ENCODE measurements at regions not wholly inside any gene's neighbourhood (a gene's known extent, or its start where the extent isn't known, plus 50 kb on each side); places are given as distances from the start of the nearest gene placed in this dataset.

DNA sequence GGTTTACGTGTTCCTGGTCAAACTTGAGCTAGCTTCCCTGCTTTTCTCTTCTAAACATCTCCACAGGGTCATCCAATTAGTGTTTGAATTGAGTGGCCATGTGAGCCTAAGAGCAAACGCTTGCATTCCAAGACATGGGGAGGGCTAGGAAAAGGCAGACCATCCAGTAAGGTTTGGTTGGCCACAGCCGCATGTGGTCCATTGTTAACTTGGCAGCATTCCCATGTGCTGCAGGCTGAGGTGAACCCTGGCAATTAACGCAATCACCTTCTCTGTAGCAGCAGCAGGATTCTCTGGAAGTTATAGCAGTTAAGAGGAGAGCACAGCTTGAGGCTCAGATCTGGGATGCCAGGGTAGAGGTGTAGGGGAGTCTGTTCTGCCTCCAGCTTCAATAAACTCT lies 502.2 kb upstream of the LMCD1 start:
- TF ChIP-seq, protein P1, sequence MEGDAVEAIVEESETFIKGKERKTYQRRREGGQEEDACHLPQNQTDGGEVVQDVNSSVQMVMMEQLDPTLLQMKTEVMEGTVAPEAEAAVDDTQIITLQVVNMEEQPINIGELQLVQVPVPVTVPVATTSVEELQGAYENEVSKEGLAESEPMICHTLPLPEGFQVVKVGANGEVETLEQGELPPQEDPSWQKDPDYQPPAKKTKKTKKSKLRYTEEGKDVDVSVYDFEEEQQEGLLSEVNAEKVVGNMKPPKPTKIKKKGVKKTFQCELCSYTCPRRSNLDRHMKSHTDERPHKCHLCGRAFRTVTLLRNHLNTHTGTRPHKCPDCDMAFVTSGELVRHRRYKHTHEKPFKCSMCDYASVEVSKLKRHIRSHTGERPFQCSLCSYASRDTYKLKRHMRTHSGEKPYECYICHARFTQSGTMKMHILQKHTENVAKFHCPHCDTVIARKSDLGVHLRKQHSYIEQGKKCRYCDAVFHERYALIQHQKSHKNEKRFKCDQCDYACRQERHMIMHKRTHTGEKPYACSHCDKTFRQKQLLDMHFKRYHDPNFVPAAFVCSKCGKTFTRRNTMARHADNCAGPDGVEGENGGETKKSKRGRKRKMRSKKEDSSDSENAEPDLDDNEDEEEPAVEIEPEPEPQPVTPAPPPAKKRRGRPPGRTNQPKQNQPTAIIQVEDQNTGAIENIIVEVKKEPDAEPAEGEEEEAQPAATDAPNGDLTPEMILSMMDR (conservative IDR thresholded peaks at IDR 0.05; ENCODE audit: low read depth, low read length), result no peak
- no peak for TF ChIP-seq EZH2 (IDR thresholded peaks at IDR 0.05; ENCODE audit: borderline replicate concordance, low read depth, low read length, poor library complexity, severe bottlenecking)

All from A673 (cell line).